Kidney epithelial cell (primary cell): ENCODE measurements at regions not wholly inside any gene's neighbourhood (a gene's known extent, or its start where the extent isn't known, plus 50 kb on each side); places are given as distances from the start of the nearest gene placed in this dataset.

Experiments used
- DNase-seq: peaks from one replicate; pipeline ENCODE4 v3.0.0-alpha.2; 2010; ENCODE audit warnings: low read depth
- H3K27me3 ChIP-seq: 2 replicates; pipeline ENCODE4 v1.6.0; 2011; ENCODE audit warnings: low read length; ENCODE audit not compliant: control insufficient read depth, insufficient read depth
- H3K36me3 ChIP-seq: 2 replicates; pipeline ENCODE4 v1.5.1; 2011; ENCODE audit warnings: low read length; ENCODE audit not compliant: control insufficient read depth, insufficient read depth
- H3K4me3 ChIP-seq: 2 replicates; pipeline ENCODE4 v1.5.1; 2011; ENCODE audit warnings: low read depth, mild to moderate bottlenecking, control low read depth, low read length
- TF ChIP-seq, protein P1 (sequence below): IDR thresholded peaks from 2 replicates; pipeline ENCODE4 v1.5.1; 2011; ENCODE audit warnings: mild to moderate bottlenecking, moderate library complexity, low read length, control low read depth, inconsistent platforms; ENCODE audit not compliant: insufficient read depth, poor library complexity, severe bottlenecking

GRCh38 chr4:146029939-146030710 is 91.5 kb upstream of the ZNF827 start:
- Histone ChIP-seq H3K4me3 (no peak overlapping the region), H3K27me3 (no peaks in the 10 kb centered on the region), H3K36me3 (no peaks in the 10 kb centered on the region)
- TF ChIP-seq, protein P1, sequence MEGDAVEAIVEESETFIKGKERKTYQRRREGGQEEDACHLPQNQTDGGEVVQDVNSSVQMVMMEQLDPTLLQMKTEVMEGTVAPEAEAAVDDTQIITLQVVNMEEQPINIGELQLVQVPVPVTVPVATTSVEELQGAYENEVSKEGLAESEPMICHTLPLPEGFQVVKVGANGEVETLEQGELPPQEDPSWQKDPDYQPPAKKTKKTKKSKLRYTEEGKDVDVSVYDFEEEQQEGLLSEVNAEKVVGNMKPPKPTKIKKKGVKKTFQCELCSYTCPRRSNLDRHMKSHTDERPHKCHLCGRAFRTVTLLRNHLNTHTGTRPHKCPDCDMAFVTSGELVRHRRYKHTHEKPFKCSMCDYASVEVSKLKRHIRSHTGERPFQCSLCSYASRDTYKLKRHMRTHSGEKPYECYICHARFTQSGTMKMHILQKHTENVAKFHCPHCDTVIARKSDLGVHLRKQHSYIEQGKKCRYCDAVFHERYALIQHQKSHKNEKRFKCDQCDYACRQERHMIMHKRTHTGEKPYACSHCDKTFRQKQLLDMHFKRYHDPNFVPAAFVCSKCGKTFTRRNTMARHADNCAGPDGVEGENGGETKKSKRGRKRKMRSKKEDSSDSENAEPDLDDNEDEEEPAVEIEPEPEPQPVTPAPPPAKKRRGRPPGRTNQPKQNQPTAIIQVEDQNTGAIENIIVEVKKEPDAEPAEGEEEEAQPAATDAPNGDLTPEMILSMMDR, result no peak
- no peak for DNase-seq

- DNase-seq, result no peak
- no peaks in the 10 kb centered on the region for H3K27me3 ChIP-seq
- no peak overlapping the region for H3K4me3 ChIP-seq
- TF ChIP-seq, protein P1, result no peak
- no peaks in the 10 kb centered on the region for H3K36me3 ChIP-seq
Observed at GRCh38 chr4:146029147-146029546, 90.5 kb upstream of the ZNF827 start.

DNA sequence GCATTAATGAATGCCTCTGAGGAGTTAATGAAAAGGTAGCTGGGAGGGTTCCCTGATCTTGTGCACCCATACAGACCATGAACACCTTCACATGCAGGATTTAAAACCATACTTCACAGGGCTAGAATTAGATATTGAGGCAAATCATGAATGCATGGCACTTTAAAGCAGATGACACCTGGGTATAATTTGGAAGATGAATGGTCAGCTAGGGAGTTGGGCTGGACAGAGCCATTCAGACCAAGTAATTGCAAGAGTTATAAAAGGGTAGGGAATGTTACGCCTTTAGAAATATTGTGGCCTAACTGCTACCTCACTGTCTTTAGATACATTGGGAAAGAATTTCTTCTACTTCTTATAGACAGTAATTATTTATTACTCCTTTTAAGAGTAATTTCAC is 89.1 kb upstream of the ZNF827 start:
- TF ChIP-seq, protein P1, result no peak
- H3K27me3 ChIP-seq, result no peaks in the 10 kb centered on the region
- H3K36me3 ChIP-seq, result no peaks in the 10 kb centered on the region
- no peak for DNase-seq
- no peak overlapping the region for H3K4me3 ChIP-seq

- H3K4me3 ChIP-seq, result no peak overlapping the region
- TF ChIP-seq, protein P1, result no peak
- no peak for DNase-seq
- H3K27me3 ChIP-seq, result no peaks in the 10 kb centered on the region
- no peaks in the 10 kb centered on the region for H3K36me3 ChIP-seq
Observed at GRCh38 chr4:146023334-146023967, 84.8 kb upstream of the ZNF827 start.

DNA sequence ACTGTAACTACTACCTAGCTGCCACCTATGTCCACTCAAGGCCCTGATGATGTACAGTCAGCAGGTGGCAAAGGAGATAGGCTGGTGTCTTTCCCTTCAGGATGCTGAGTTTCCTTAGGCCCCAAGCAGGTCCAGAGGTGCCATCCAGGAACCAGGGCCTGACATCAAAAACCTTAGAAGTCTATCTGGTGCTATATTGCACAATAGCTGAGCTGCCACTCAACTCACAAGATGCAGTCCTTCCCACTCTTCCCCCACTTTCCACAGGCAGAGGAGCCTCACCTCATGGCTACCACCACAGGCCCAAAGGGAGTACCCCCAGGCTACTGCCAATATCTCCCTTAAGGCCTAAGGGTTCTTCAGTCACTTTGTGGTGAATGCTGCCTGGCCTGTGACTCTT is 83.9 kb upstream of the ZNF827 start:
- Histone ChIP-seq H3K36me3 (no peaks in the 10 kb centered on the region), H3K27me3 (no peaks in the 10 kb centered on the region), H3K4me3 (no peak overlapping the region)
- no peak for DNase-seq
- TF ChIP-seq, protein P1, result no peak
